ENCODE measurements at regions not wholly inside any gene's neighbourhood (a gene's known extent, or its start where the extent isn't known, plus 50 kb on each side); places are given as distances from the start of the nearest gene placed in this dataset.

- TF ChIP-seq CTCF (conservative IDR thresholded peaks at IDR 0.05) (no peak), ZFX (IDR thresholded peaks at IDR 0.05) (no peak)
- H3K27ac ChIP-seq: peak overlapping the region; percentile 53; the same call in 1 of the 2 replicates
Observed at GRCh38 chr15:81859737-81860516, 185.9 kb downstream of the MEX3B start.

- TF ChIP-seq CTCF (conservative IDR thresholded peaks at IDR 0.05) (no peak), ZFX (IDR thresholded peaks at IDR 0.05) (no peak)
- 0 out of 2 replicates have a peak overlapping the region, but pooled peaks have one; percentile 4 for H3K27ac ChIP-seq
Observed at GRCh38 chr15:81858586-81858985, 187.2 kb downstream of the MEX3B start.

- TF ChIP-seq ZFX (IDR thresholded peaks at IDR 0.05) (no peak), CTCF (conservative IDR thresholded peaks at IDR 0.05) (no peak)
- H3K27ac ChIP-seq: 0 out of 2 replicates have a peak overlapping the region, but pooled peaks have one; percentile 4
Observed at GRCh38 chr15:81858136-81858535, 187.7 kb downstream of the MEX3B start.

GRCh38 chr15:81856634-81857026 is 189.2 kb downstream of the MEX3B start:
- TF ChIP-seq ZFX (IDR thresholded peaks at IDR 0.05): no peak
- no peak for TF ChIP-seq CTCF (conservative IDR thresholded peaks at IDR 0.05)
- H3K27ac ChIP-seq: peak overlapping the region; percentile 40; the same call in 1 of the 2 replicates

- TF ChIP-seq CTCF (conservative IDR thresholded peaks at IDR 0.05): no peak
- TF ChIP-seq ZFX (IDR thresholded peaks at IDR 0.05): no peak
- peak overlapping the region; percentile 40; the same call in 1 of the 2 replicates for H3K27ac ChIP-seq
Observed at GRCh38 chr15:81856001-81856633, 189.7 kb downstream of the MEX3B start.

- H3K27ac ChIP-seq: no peak overlapping the region
- TF ChIP-seq ZFX (IDR thresholded peaks at IDR 0.05) (no peak), CTCF (conservative IDR thresholded peaks at IDR 0.05) (no peak)
Observed at GRCh38 chr15:81853150-81853748, 192.6 kb downstream of the MEX3B start.

All from C4-2B (cell line).